ENCODE measurements at regions not wholly inside any gene's neighbourhood (a gene's known extent, or its start where the extent isn't known, plus 50 kb on each side); places are given as distances from the start of the nearest gene placed in this dataset.

GRCh38 chr2:217283460-217283859 is 423.6 kb upstream of the TNP1 start:
- TF ChIP-seq EZH2 (IDR thresholded peaks at IDR 0.05) (no peak), POLR2AphosphoS5 (IDR thresholded peaks at IDR 0.05; ENCODE audit: borderline replicate concordance, low read depth, low read length) (no peak)

Measured in SK-N-MC (cell line).